Astrocyte (in vitro differentiated cells and primary cell): ENCODE measurements at regions not wholly inside any gene's neighbourhood (a gene's known extent, or its start where the extent isn't known, plus 50 kb on each side); places are given as distances from the start of the nearest gene placed in this dataset.

Source experiments
- CTCF ChIP-seq: IDR thresholded peaks from 2 replicates; pipeline ENCODE4 v1.5.1; 2011; ENCODE audit warnings: low read depth, mild to moderate bottlenecking, inconsistent platforms, low read length, moderate library complexity; ENCODE audit not compliant: insufficient read depth
- EZH2 ChIP-seq: IDR thresholded peaks from 2 replicates; pipeline ENCODE4 v1.6.1; 2012; ENCODE audit warnings: mild to moderate bottlenecking, low read length, inconsistent platforms; ENCODE audit not compliant: insufficient read depth

DNA sequence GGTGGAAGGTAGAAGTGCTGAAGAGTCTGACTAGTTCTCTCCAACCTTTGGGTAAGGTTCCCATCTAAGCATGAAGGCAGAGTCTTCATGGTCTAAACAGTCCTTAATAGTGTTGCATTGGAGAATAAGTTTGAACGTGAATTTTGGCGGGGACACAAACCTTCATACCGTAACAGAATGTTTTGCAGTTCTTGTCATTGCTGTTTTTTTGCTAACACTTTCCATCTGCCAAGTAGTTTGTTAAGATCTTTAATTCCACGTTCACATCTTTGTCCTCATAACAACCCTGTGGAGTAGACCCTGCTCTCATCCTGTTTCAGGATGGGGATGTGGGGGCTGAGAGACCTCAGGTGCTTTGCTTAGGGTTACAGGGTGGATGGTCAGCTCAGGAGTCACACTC, 936.9 kb upstream of the EEF2KMT start:
- no peak for TF ChIP-seq CTCF
- no peak for TF ChIP-seq EZH2
